Right hindlimb (tissue), 1 donor: ENCODE measurements at regions not wholly inside any gene's neighbourhood (a gene's known extent, or its start where the extent isn't known, plus 50 kb on each side); places are given as distances from the start of the nearest gene placed in this dataset.

Experiments
- DNase-seq: peaks from one replicate; pipeline ENCODE4 v3.0.0-alpha.2; 2018

GRCh38 chr5:68489556-68489955 lies 274.0 kb downstream of the PIK3R1 start:
- DNase-seq = no peak

GRCh38 chr5:68490406-68490805 lies 274.9 kb downstream of the PIK3R1 start:
- DNase-seq = no peak

GRCh38 chr5:68494771-68495170 lies 279.2 kb downstream of the PIK3R1 start:
- DNase-seq = no peak

- DNase-seq = no peak
Observed at GRCh38 chr5:68499987-68500386, 284.4 kb downstream of the PIK3R1 start.

- DNase-seq = peak; percentile 28
Observed at GRCh38 chr5:68500813-68501212, 285.3 kb downstream of the PIK3R1 start.

- DNase-seq = no peak
Observed at GRCh38 chr5:68502531-68502930, 287.0 kb downstream of the PIK3R1 start.

- no peak for DNase-seq
Observed at GRCh38 chr5:68504306-68504705, 288.8 kb downstream of the PIK3R1 start.

- DNase-seq = no peak
Observed at GRCh38 chr5:68505917-68506860, 290.6 kb downstream of the PIK3R1 start.

GRCh38 chr5:68515514-68515913 lies 300.0 kb downstream of the PIK3R1 start:
- DNase-seq = no peak

- no peak for DNase-seq
Observed at GRCh38 chr5:68518286-68518685, 302.7 kb downstream of the PIK3R1 start.

GRCh38 chr5:68519143-68519542 lies 303.6 kb downstream of the PIK3R1 start:
- no peak for DNase-seq

GRCh38 chr5:68521776-68522175 lies 306.2 kb downstream of the PIK3R1 start:
- no peak for DNase-seq

GRCh38 chr5:68522863-68523262 lies 307.3 kb downstream of the PIK3R1 start:
- DNase-seq = no peak

GRCh38 chr5:68528821-68529273 lies 313.3 kb downstream of the PIK3R1 start:
- DNase-seq = no peak

GRCh38 chr5:68529581-68529980 lies 314.0 kb downstream of the PIK3R1 start:
- no peak for DNase-seq

- DNase-seq = no peak
Observed at GRCh38 chr5:68531970-68532369, 316.4 kb downstream of the PIK3R1 start.

- no peak for DNase-seq
Observed at GRCh38 chr5:68533051-68533450, 317.5 kb downstream of the PIK3R1 start.

GRCh38 chr5:68533571-68534084 lies 318.1 kb downstream of the PIK3R1 start:
- no peak for DNase-seq

- DNase-seq = peak; percentile 71
Observed at GRCh38 chr5:68534131-68534940, 318.8 kb downstream of the PIK3R1 start.

GRCh38 chr5:68534956-68535520 lies 319.5 kb downstream of the PIK3R1 start:
- no peak for DNase-seq

- no peak for DNase-seq
Observed at GRCh38 chr5:68538814-68539420, 323.4 kb downstream of the PIK3R1 start.

GRCh38 chr5:68540798-68541590 lies 325.4 kb downstream of the PIK3R1 start:
- no peak for DNase-seq
